OCI-LY7 (cell line): ENCODE measurements at regions not wholly inside any gene's neighbourhood (a gene's known extent, or its start where the extent isn't known, plus 50 kb on each side); places are given as distances from the start of the nearest gene placed in this dataset.

Experiments used
- BruUV-seq: library from RNA; stranded (reverse); fragments of 400-500 nt; replicated peaks from 2 replicates; lab custom pipeline; 2021; lab: Mats Ljungman, UMichigan
- CTCF ChIA-PET: fragments of 300-600 bp; sonication (Branson Sonifier 250); formaldehyde crosslinking; loops from one replicate; lab custom pipeline; 2022; ENCODE audit warnings: antibody characterized with exemption; ENCODE audit not compliant: unreplicated experiment; lab: Charles Lee
- POLR2A ChIA-PET: fragments of 300-600 bp; sonication (Branson Sonifier 250); formaldehyde crosslinking; loops from one replicate; lab custom pipeline; 2022; ENCODE audit warnings: antibody characterized with exemption; lab: Charles Lee
- DNase-seq: peaks from one replicate; pipeline ENCODE4 v3.0.0-alpha.2; 2015; ENCODE audit warnings: low spot score
- H2AFZ ChIP-seq: fragments of 200-600 bp; sonication (generic), shearing (Covaris generic); 2 replicates; pipeline ENCODE4 v1.6.1; 2014; ENCODE audit warnings: mild to moderate bottlenecking, antibody characterized with exemption, low read length, moderate library complexity
- H3K27ac ChIP-seq: fragments of 200-600 bp; sonication (generic); 2 replicates; pipeline ENCODE4 v1.5.1; 2014; ENCODE audit warnings: mixed run types, low read depth, mild to moderate bottlenecking, moderate library complexity, low read length, inconsistent platforms; ENCODE audit not compliant: poor library complexity, severe bottlenecking
- H3K36me3 ChIP-seq: fragments of 200-600 bp; sonication (generic); 2 replicates; pipeline ENCODE4 v1.6.1; 2014; ENCODE audit warnings: mild to moderate bottlenecking, antibody characterized with exemption, low read length, moderate library complexity, mixed read lengths; ENCODE audit not compliant: insufficient read depth
- H3K4me1 ChIP-seq: fragments of 200-600 bp; sonication (generic); 2 replicates; pipeline ENCODE4 v1.5.1; 2014; ENCODE audit warnings: mild to moderate bottlenecking, low read length; ENCODE audit not compliant: insufficient read depth, poor library complexity, severe bottlenecking
- H3K4me2 ChIP-seq: fragments of 200-600 bp; sonication (generic); 2 replicates; pipeline ENCODE4 v1.6.1; 2014; ENCODE audit warnings: mild to moderate bottlenecking, low read length
- H3K4me3 ChIP-seq: fragments of 200-600 bp; sonication (generic); 2 replicates; pipeline ENCODE4 v1.5.1; 2014; ENCODE audit warnings: mild to moderate bottlenecking, low read depth, low read length; ENCODE audit not compliant: poor library complexity, severe bottlenecking
- H3K79me2 ChIP-seq: fragments of 200-600 bp; sonication (generic); 2 replicates; pipeline ENCODE4 v1.6.1; 2016; ENCODE audit warnings: low read depth, mild to moderate bottlenecking, low read length, moderate library complexity, mixed read lengths; ENCODE audit not compliant: insufficient read depth
- H3K9me2 ChIP-seq: fragments of 200-600 bp; sonication (generic); 2 replicates; pipeline ENCODE4 v1.6.1; 2016; ENCODE audit warnings: mild to moderate bottlenecking, low read length, mixed read lengths; ENCODE audit not compliant: insufficient read depth
- H3K9me3 ChIP-seq: fragments of 200-600 bp; sonication (generic); 2 replicates; pipeline ENCODE4 v1.6.1; 2014; ENCODE audit warnings: mild to moderate bottlenecking, mixed run types, low read length, mixed read lengths
- H4K20me1 ChIP-seq: fragments of 200-600 bp; sonication (generic); 2 replicates; pipeline ENCODE4 v1.6.1; 2014; ENCODE audit warnings: mild to moderate bottlenecking, antibody characterized with exemption, low read length, moderate library complexity, mixed read lengths; ENCODE audit not compliant: insufficient read depth
- EZH2phosphoT487 ChIP-seq: fragments of 200-600 bp; sonication (generic); IDR thresholded peaks from 2 replicates; pipeline ENCODE4 v1.6.1; 2018; ENCODE audit warnings: low read depth, borderline replicate concordance, mild to moderate bottlenecking, mixed run types, antibody characterized with exemption, low read length, moderate library complexity, mixed read lengths
- intact Hi-C: fragments of 100-400 bp; cut with micrococcal nuclease; formaldehyde crosslinking; loops from one replicate; pipeline ENCODE4 v1.10.0; 2022; ENCODE audit not compliant: unreplicated experiment
- TF ChIP-seq, protein P1 (sequence below): fragments of 200-600 bp; sonication (generic); conservative IDR thresholded peaks from 2 replicates; pipeline ENCODE4 v1.5.1; 2014; ENCODE audit warnings: mild to moderate bottlenecking, antibody characterized with exemption, low read length, moderate library complexity, mixed read lengths

DNA sequence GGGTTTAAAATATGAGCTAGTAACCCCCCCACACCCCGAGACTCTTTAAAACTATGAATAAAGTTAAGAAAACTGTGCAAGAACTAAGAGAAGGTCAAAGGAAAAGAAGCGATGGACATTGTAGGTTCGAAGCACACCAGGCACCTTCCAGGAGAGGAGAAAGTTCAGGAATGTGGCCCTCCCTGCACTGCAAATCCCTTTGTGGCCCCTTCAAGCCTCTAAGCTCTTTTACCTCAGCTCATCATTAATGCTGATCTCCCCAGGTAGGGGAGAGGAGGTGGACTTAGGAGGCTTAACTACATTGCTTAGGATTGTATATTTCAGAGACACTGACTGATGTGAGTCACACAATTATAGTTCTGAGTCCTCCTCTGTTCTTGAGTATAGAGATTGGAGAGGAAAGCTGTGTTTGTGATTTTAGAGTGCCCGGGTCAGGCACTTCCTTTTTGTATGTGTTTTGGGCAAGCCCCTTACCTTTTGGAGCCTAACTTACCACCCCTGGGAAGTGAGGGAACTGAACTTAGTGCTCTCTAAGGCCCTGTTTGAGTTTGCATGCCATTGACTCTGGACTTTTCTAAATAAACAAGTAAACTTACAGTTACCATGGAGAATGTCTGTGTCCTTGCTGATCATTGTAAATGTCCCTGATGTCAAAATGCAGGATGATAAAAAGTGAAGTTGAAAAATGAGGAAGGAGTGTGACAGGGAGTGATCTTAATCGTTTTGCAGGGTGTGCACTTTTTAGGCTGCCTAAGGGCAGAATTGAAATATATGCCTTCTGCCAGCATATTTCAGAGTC, 140.8 kb upstream of the ZEB2 start:
- H3K79me2 ChIP-seq = no peaks in the 10 kb centered on the region
- H3K27ac ChIP-seq = no peak overlapping the region
- H3K9me2 ChIP-seq = no peaks in the 10 kb centered on the region
- H3K4me2 ChIP-seq = no peak overlapping the region
- H3K4me3 ChIP-seq = no peak overlapping the region
- peak overlapping the region; percentile 77 for H2AFZ ChIP-seq
- ChIA-PET CTCF (no interaction called here), POLR2A (interaction anchor here (0.5 to 4.1 kb wide), 8 partner anchors 8 to 834 kb away, joined by 3 to 43 read pairs (median 3); no protein-coding TSS in a partner anchor)
- peaks cover 21% of the 10 kb centered on the region for H3K4me1 ChIP-seq
- no peak for DNase-seq
- intact Hi-C loops = no loop called here
- H3K9me3 ChIP-seq = no peaks in the 10 kb centered on the region
- no peak for TF ChIP-seq EZH2phosphoT487
- TF ChIP-seq, protein P1, sequence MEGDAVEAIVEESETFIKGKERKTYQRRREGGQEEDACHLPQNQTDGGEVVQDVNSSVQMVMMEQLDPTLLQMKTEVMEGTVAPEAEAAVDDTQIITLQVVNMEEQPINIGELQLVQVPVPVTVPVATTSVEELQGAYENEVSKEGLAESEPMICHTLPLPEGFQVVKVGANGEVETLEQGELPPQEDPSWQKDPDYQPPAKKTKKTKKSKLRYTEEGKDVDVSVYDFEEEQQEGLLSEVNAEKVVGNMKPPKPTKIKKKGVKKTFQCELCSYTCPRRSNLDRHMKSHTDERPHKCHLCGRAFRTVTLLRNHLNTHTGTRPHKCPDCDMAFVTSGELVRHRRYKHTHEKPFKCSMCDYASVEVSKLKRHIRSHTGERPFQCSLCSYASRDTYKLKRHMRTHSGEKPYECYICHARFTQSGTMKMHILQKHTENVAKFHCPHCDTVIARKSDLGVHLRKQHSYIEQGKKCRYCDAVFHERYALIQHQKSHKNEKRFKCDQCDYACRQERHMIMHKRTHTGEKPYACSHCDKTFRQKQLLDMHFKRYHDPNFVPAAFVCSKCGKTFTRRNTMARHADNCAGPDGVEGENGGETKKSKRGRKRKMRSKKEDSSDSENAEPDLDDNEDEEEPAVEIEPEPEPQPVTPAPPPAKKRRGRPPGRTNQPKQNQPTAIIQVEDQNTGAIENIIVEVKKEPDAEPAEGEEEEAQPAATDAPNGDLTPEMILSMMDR = no peak
- no peaks in the 10 kb centered on the region for H4K20me1 ChIP-seq
- no peaks in the 10 kb centered on the region for H3K36me3 ChIP-seq
- no TSS peak for BruUV-seq

GRCh38 chr2:144659731-144660275, 139.9 kb upstream of the ZEB2 start:
- intact Hi-C loops = no loop called here
- Histone ChIP-seq H3K4me2 (no peak overlapping the region), H3K36me3 (no peaks in the 10 kb centered on the region), H4K20me1 (no peaks in the 10 kb centered on the region), H3K27ac (no peak overlapping the region), H2AFZ (no peak overlapping the region), H3K9me2 (no peaks in the 10 kb centered on the region), H3K4me1 (peaks cover 12% of the 10 kb centered on the region), H3K9me3 (no peaks in the 10 kb centered on the region), H3K4me3 (no peak overlapping the region), H3K79me2 (no peaks in the 10 kb centered on the region)
- BruUV-seq = no TSS peak
- ChIA-PET CTCF (no interaction called here), POLR2A (interaction anchor here (0.5 to 4.1 kb wide), 10 partner anchors 9 to 833 kb away, joined by 3 to 43 read pairs (median 3); no protein-coding TSS in a partner anchor)
- no peak for DNase-seq
- no peak for TF ChIP-seq EZH2phosphoT487
- TF ChIP-seq, protein P1 = no peak

GRCh38 chr2:144654523-144654922, 134.6 kb upstream of the ZEB2 start:
- TF ChIP-seq, protein P1 = no peak
- no peak for TF ChIP-seq EZH2phosphoT487
- no TSS peak for BruUV-seq
- intact Hi-C loops = no loop called here
- Histone ChIP-seq H3K4me2 (no peak overlapping the region), H3K79me2 (no peaks in the 10 kb centered on the region), H3K9me2 (no peaks in the 10 kb centered on the region), H3K4me1 (no peaks in the 10 kb centered on the region), H3K36me3 (no peaks in the 10 kb centered on the region), H3K4me3 (no peak overlapping the region), H3K27ac (no peak overlapping the region), H3K9me3 (no peaks in the 10 kb centered on the region), H2AFZ (peak overlapping the region; percentile 10; the same call in 1 of the 2 replicates), H4K20me1 (no peaks in the 10 kb centered on the region)
- ChIA-PET CTCF (no interaction called here), POLR2A (interaction anchor here (0.6 kb wide), 1 partner anchor 660 kb away, joined by 3 read pairs; no protein-coding TSS in a partner anchor)
- no peak for DNase-seq
